ENCODE measurements at regions not wholly inside any gene's neighbourhood (a gene's known extent, or its start where the extent isn't known, plus 50 kb on each side); places are given as distances from the start of the nearest gene placed in this dataset.

- Histone ChIP-seq H3K4me2 (ENCODE audit: low read length) (no peak overlapping the region), H3F3A (ENCODE audit: insufficient read depth, low read length, poor library complexity, severe bottlenecking) (no peaks in the 10 kb centered on the region), H3K9me2 (ENCODE audit: insufficient read depth, low read length) (no peaks in the 10 kb centered on the region), H3K36me3 (ENCODE audit: insufficient read depth, low read length) (no peaks in the 10 kb centered on the region), H3K4me3 (ENCODE audit: low read length) (no peak overlapping the region), H3K9me3 (ENCODE audit: low read length) (no peaks in the 10 kb centered on the region), H2AFZ (ENCODE audit: low read depth, low read length) (no peak overlapping the region), H4K20me1 (ENCODE audit: insufficient read depth) (no peaks in the 10 kb centered on the region), H3K27ac (ENCODE audit: low read length) (no peak overlapping the region), H3K79me2 (replicated peaks; ENCODE audit: insufficient read depth, low read length) (no peaks in the 10 kb centered on the region), H3K9ac (ENCODE audit: low read length) (no peak overlapping the region), H3K27me3 (ENCODE audit: insufficient read depth, low read depth, low read length) (no peaks in the 10 kb centered on the region)
- no peak for TF ChIP-seq EZH2 (IDR thresholded peaks at IDR 0.05; ENCODE audit: borderline replicate concordance, insufficient read depth, low read length, poor library complexity, severe bottlenecking)
- TF ChIP-seq POLR2AphosphoS5 (IDR thresholded peaks at IDR 0.05): no peak
- TF ChIP-seq EP300 (conservative IDR thresholded peaks at IDR 0.05; ENCODE audit: poor library complexity, severe bottlenecking): no peak
- no peak for TF ChIP-seq MXI1 (conservative IDR thresholded peaks at IDR 0.05; ENCODE audit: poor library complexity, severe bottlenecking)
- TF ChIP-seq, protein P1, sequence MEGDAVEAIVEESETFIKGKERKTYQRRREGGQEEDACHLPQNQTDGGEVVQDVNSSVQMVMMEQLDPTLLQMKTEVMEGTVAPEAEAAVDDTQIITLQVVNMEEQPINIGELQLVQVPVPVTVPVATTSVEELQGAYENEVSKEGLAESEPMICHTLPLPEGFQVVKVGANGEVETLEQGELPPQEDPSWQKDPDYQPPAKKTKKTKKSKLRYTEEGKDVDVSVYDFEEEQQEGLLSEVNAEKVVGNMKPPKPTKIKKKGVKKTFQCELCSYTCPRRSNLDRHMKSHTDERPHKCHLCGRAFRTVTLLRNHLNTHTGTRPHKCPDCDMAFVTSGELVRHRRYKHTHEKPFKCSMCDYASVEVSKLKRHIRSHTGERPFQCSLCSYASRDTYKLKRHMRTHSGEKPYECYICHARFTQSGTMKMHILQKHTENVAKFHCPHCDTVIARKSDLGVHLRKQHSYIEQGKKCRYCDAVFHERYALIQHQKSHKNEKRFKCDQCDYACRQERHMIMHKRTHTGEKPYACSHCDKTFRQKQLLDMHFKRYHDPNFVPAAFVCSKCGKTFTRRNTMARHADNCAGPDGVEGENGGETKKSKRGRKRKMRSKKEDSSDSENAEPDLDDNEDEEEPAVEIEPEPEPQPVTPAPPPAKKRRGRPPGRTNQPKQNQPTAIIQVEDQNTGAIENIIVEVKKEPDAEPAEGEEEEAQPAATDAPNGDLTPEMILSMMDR (IDR thresholded peaks at IDR 0.05; ENCODE audit: poor library complexity, severe bottlenecking): no peak
- no peak for TF ChIP-seq SMC3 (conservative IDR thresholded peaks at IDR 0.05; ENCODE audit: poor library complexity)
- TF ChIP-seq TAF1 (IDR thresholded peaks at IDR 0.05; ENCODE audit: low read depth): no peak
- TF ChIP-seq, protein P2, sequence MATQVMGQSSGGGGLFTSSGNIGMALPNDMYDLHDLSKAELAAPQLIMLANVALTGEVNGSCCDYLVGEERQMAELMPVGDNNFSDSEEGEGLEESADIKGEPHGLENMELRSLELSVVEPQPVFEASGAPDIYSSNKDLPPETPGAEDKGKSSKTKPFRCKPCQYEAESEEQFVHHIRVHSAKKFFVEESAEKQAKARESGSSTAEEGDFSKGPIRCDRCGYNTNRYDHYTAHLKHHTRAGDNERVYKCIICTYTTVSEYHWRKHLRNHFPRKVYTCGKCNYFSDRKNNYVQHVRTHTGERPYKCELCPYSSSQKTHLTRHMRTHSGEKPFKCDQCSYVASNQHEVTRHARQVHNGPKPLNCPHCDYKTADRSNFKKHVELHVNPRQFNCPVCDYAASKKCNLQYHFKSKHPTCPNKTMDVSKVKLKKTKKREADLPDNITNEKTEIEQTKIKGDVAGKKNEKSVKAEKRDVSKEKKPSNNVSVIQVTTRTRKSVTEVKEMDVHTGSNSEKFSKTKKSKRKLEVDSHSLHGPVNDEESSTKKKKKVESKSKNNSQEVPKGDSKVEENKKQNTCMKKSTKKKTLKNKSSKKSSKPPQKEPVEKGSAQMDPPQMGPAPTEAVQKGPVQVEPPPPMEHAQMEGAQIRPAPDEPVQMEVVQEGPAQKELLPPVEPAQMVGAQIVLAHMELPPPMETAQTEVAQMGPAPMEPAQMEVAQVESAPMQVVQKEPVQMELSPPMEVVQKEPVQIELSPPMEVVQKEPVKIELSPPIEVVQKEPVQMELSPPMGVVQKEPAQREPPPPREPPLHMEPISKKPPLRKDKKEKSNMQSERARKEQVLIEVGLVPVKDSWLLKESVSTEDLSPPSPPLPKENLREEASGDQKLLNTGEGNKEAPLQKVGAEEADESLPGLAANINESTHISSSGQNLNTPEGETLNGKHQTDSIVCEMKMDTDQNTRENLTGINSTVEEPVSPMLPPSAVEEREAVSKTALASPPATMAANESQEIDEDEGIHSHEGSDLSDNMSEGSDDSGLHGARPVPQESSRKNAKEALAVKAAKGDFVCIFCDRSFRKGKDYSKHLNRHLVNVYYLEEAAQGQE (IDR thresholded peaks at IDR 0.05; ENCODE audit: borderline replicate concordance): no peak
- TF ChIP-seq RAD21 (conservative IDR thresholded peaks at IDR 0.05): no peak
Observed at GRCh38 chr3:21310161-21310560, 440.8 kb downstream of the ZNF385D start.

- Histone ChIP-seq H3F3A (ENCODE audit: insufficient read depth, low read length, poor library complexity, severe bottlenecking) (no peaks in the 10 kb centered on the region), H2AFZ (ENCODE audit: low read depth, low read length) (no peak overlapping the region), H3K9me3 (ENCODE audit: low read length) (no peaks in the 10 kb centered on the region), H4K20me1 (ENCODE audit: insufficient read depth) (no peaks in the 10 kb centered on the region), H3K4me2 (ENCODE audit: low read length) (no peak overlapping the region), H3K4me3 (ENCODE audit: low read length) (no peak overlapping the region), H3K36me3 (ENCODE audit: insufficient read depth, low read length) (no peaks in the 10 kb centered on the region), H3K9ac (ENCODE audit: low read length) (no peak overlapping the region), H3K9me2 (ENCODE audit: insufficient read depth, low read length) (no peaks in the 10 kb centered on the region), H3K27ac (ENCODE audit: low read length) (no peak overlapping the region), H3K79me2 (replicated peaks; ENCODE audit: insufficient read depth, low read length) (no peaks in the 10 kb centered on the region), H3K27me3 (ENCODE audit: insufficient read depth, low read depth, low read length) (no peaks in the 10 kb centered on the region)
- TF ChIP-seq, protein P2 (IDR thresholded peaks at IDR 0.05; ENCODE audit: borderline replicate concordance): no peak
- TF ChIP-seq TAF1 (IDR thresholded peaks at IDR 0.05; ENCODE audit: low read depth): no peak
- no peak for TF ChIP-seq MXI1 (conservative IDR thresholded peaks at IDR 0.05; ENCODE audit: poor library complexity, severe bottlenecking)
- TF ChIP-seq SMC3 (conservative IDR thresholded peaks at IDR 0.05; ENCODE audit: poor library complexity): no peak
- TF ChIP-seq POLR2AphosphoS5 (IDR thresholded peaks at IDR 0.05): no peak
- TF ChIP-seq, protein P1 (IDR thresholded peaks at IDR 0.05; ENCODE audit: poor library complexity, severe bottlenecking): no peak
- TF ChIP-seq RAD21 (conservative IDR thresholded peaks at IDR 0.05): no peak
- no peak for TF ChIP-seq EP300 (conservative IDR thresholded peaks at IDR 0.05; ENCODE audit: poor library complexity, severe bottlenecking)
- TF ChIP-seq EZH2 (IDR thresholded peaks at IDR 0.05; ENCODE audit: borderline replicate concordance, insufficient read depth, low read length, poor library complexity, severe bottlenecking): no peak
Observed at GRCh38 chr3:21297304-21297703, 453.7 kb downstream of the ZNF385D start.

Data from neural cell (in vitro differentiated cells).